ENCODE measurements at regions not wholly inside any gene's neighbourhood (a gene's known extent, or its start where the extent isn't known, plus 50 kb on each side); places are given as distances from the start of the nearest gene placed in this dataset.

DNA sequence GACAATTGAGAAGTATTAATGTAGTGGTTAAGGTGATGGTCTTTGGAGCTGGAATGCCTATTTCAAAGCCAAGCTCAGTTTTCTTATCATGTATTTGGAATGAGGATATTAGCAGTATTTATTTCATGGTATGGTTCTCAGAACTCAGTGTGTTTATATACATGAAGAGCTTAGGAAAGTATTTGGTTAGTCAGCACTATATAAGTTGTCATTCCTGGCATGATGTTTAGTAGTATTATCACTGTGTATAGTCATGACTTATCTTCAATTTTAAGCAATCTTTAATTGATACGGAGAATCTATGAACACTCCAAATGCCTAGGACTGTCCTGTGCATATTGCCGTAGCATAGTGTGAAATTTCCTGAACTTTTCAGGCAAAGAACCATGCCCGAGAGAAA lies 501.9 kb upstream of the USP24 start:
- Histone ChIP-seq H3K9me3 (ENCODE audit: low read depth) (no peaks in the 10 kb centered on the region), H4K20me1 (ENCODE audit: low read depth) (no peaks in the 10 kb centered on the region), H3K27me3 (no peaks in the 10 kb centered on the region), H3K4me3 (no peak overlapping the region), H2AFZ (replicated peaks) (no peak overlapping the region), H3K4me1 (peaks cover 11% of the 10 kb centered on the region), H3K9ac (no peak overlapping the region), H3K36me3 (no peaks in the 10 kb centered on the region), H3K4me2 (no peak overlapping the region), H3K27ac (no peak overlapping the region), H3K79me2 (ENCODE audit: low read depth) (no peaks in the 10 kb centered on the region), H3F3A (ENCODE audit: low read depth) (no peaks in the 10 kb centered on the region)
- TF ChIP-seq EZH2phosphoT487 (IDR thresholded peaks at IDR 0.05), result no peak
- no peaks in the 10 kb centered on the region for H3K36me3 Mint-ChIP-seq
- no peak for DNase-seq (ENCODE audit: low spot score)
- H3K4me1 Mint-ChIP-seq, result peaks cover 29% of the 10 kb centered on the region
- H3K27me3 Mint-ChIP-seq (ENCODE audit: insufficient read depth, low read depth), result no peaks in the 10 kb centered on the region
- H3K4me3 Mint-ChIP-seq, result no peak overlapping the region
- no peak overlapping the region for H3K27ac Mint-ChIP-seq
- no peaks in the 10 kb centered on the region for H3K9me3 Mint-ChIP-seq

DNA sequence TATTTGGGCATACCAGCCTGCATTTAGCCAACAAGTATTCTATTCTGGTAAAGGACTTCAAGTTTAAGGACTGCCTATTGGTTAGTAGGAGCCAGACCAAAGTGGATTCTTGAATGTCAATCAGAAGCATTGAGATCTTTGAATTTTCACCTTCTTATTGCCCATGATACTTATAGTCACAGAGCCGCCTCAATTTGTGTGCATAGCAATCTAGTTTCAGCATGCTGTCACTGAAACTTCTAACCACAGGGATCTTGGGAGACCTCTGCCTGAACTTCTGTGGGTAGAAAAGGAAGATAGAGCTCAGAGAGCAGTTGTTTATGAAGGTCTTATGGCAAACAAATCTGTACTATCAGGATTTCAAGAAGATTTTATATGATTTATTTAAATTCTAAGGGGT lies 501.4 kb upstream of the USP24 start:
- H3K36me3 Mint-ChIP-seq, result no peaks in the 10 kb centered on the region
- Histone ChIP-seq H4K20me1 (ENCODE audit: low read depth) (no peaks in the 10 kb centered on the region), H3K4me1 (peaks cover 11% of the 10 kb centered on the region), H3K36me3 (no peaks in the 10 kb centered on the region), H3K79me2 (ENCODE audit: low read depth) (no peaks in the 10 kb centered on the region), H3K4me3 (no peak overlapping the region), H3K9me3 (ENCODE audit: low read depth) (no peaks in the 10 kb centered on the region), H3K27ac (no peak overlapping the region), H3F3A (ENCODE audit: low read depth) (no peaks in the 10 kb centered on the region), H3K27me3 (no peaks in the 10 kb centered on the region), H3K4me2 (no peak overlapping the region), H2AFZ (replicated peaks) (no peak overlapping the region), H3K9ac (no peak overlapping the region)
- H3K4me3 Mint-ChIP-seq, result no peak overlapping the region
- no peak overlapping the region for H3K27ac Mint-ChIP-seq
- peaks cover 26% of the 10 kb centered on the region for H3K4me1 Mint-ChIP-seq
- no peaks in the 10 kb centered on the region for H3K27me3 Mint-ChIP-seq (ENCODE audit: insufficient read depth, low read depth)
- no peaks in the 10 kb centered on the region for H3K9me3 Mint-ChIP-seq
- TF ChIP-seq EZH2 (IDR thresholded peaks at IDR 0.05) (no peak), EZH2phosphoT487 (IDR thresholded peaks at IDR 0.05) (no peak)
- TF ChIP-seq, protein P1, sequence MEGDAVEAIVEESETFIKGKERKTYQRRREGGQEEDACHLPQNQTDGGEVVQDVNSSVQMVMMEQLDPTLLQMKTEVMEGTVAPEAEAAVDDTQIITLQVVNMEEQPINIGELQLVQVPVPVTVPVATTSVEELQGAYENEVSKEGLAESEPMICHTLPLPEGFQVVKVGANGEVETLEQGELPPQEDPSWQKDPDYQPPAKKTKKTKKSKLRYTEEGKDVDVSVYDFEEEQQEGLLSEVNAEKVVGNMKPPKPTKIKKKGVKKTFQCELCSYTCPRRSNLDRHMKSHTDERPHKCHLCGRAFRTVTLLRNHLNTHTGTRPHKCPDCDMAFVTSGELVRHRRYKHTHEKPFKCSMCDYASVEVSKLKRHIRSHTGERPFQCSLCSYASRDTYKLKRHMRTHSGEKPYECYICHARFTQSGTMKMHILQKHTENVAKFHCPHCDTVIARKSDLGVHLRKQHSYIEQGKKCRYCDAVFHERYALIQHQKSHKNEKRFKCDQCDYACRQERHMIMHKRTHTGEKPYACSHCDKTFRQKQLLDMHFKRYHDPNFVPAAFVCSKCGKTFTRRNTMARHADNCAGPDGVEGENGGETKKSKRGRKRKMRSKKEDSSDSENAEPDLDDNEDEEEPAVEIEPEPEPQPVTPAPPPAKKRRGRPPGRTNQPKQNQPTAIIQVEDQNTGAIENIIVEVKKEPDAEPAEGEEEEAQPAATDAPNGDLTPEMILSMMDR (IDR thresholded peaks at IDR 0.05), result no peak
- DNase-seq (ENCODE audit: low spot score), result no peak

DNA sequence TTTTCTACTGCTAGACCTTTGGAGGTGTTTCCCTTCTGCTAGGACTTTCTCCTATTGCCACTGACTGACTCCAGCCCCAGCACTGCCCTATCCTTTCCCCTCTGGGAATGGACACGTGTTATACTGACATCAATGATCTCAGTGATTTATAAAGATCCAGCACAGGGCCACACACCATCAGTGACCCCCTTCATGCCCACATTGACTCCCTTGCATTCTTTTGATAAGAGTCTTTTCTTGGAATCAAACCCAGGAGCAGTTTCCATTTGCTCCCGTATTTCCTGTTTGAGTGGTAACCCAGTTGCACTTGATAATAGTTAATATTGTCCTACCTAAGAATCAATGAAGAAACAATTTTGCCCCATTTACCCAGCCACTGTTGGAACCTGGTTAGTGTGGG lies 501.0 kb upstream of the USP24 start:
- no peak overlapping the region for H3K9ac ChIP-seq
- H3F3A ChIP-seq (ENCODE audit: low read depth), result no peaks in the 10 kb centered on the region
- no peak overlapping the region for H3K4me3 ChIP-seq
- no peak overlapping the region for H3K4me2 ChIP-seq
- H3K9me3 ChIP-seq (ENCODE audit: low read depth), result no peaks in the 10 kb centered on the region
- no peak overlapping the region for H3K27ac Mint-ChIP-seq
- no peaks in the 10 kb centered on the region for H3K36me3 Mint-ChIP-seq
- H3K9me3 Mint-ChIP-seq, result no peaks in the 10 kb centered on the region
- H3K27me3 Mint-ChIP-seq (ENCODE audit: insufficient read depth, low read depth), result no peaks in the 10 kb centered on the region
- no peak overlapping the region for H2AFZ ChIP-seq (replicated peaks)
- no peak overlapping the region for H3K27ac ChIP-seq
- H3K4me1 ChIP-seq, result peaks cover 11% of the 10 kb centered on the region
- TF ChIP-seq EZH2 (IDR thresholded peaks at IDR 0.05), result no peak
- no peak for TF ChIP-seq EZH2phosphoT487 (IDR thresholded peaks at IDR 0.05)
- TF ChIP-seq, protein P1 (IDR thresholded peaks at IDR 0.05), result no peak
- H4K20me1 ChIP-seq (ENCODE audit: low read depth), result no peaks in the 10 kb centered on the region
- H3K4me3 Mint-ChIP-seq, result no peak overlapping the region
- H3K36me3 ChIP-seq, result no peaks in the 10 kb centered on the region
- no peaks in the 10 kb centered on the region for H3K79me2 ChIP-seq (ENCODE audit: low read depth)
- peaks cover 26% of the 10 kb centered on the region for H3K4me1 Mint-ChIP-seq
- no peak for DNase-seq (ENCODE audit: low spot score)
- no peaks in the 10 kb centered on the region for H3K27me3 ChIP-seq

DNA sequence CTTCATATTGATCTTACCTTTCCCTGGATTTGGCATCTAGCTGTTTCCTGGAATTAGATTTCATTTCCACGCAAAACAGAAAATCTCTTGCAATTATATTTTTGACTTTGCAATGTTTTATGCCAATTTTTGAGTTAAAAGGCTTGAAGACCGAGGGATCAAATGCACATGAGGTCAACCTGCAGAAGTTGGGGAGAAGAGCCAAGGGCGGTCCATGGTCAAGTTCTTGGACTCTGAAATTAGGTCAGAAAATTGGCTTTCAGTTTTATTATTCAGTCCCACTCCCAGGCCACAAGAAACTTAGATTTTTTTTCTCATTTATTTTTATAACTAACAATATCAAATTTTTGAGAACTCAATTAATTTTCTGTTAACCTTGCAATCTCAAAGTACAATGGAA lies 499.1 kb upstream of the USP24 start:
- H3K36me3 ChIP-seq, result no peaks in the 10 kb centered on the region
- no peak overlapping the region for H3K4me2 ChIP-seq
- Mint-ChIP-seq H3K4me3 (no peak overlapping the region), H3K27me3 (ENCODE audit: insufficient read depth, low read depth) (peaks cover 3% of the 10 kb centered on the region), H3K27ac (no peak overlapping the region), H3K4me1 (peaks cover 15% of the 10 kb centered on the region), H3K9me3 (peaks cover 3% of the 10 kb centered on the region), H3K36me3 (no peaks in the 10 kb centered on the region)
- H4K20me1 ChIP-seq (ENCODE audit: low read depth), result no peaks in the 10 kb centered on the region
- H3K9ac ChIP-seq, result no peak overlapping the region
- H3K4me3 ChIP-seq, result no peak overlapping the region
- no peaks in the 10 kb centered on the region for H3F3A ChIP-seq (ENCODE audit: low read depth)
- no peak for DNase-seq (ENCODE audit: low spot score)
- no peaks in the 10 kb centered on the region for H3K9me3 ChIP-seq (ENCODE audit: low read depth)
- peaks cover 3% of the 10 kb centered on the region for H3K4me1 ChIP-seq
- no peaks in the 10 kb centered on the region for H3K27me3 ChIP-seq
- H2AFZ ChIP-seq (replicated peaks), result no peak overlapping the region
- TF ChIP-seq EZH2 (IDR thresholded peaks at IDR 0.05) (no peak), EZH2phosphoT487 (IDR thresholded peaks at IDR 0.05) (no peak)
- TF ChIP-seq, protein P1 (IDR thresholded peaks at IDR 0.05), result no peak
- no peaks in the 10 kb centered on the region for H3K79me2 ChIP-seq (ENCODE audit: low read depth)
- no peak overlapping the region for H3K27ac ChIP-seq

All from neural progenitor cell (in vitro differentiated cells).